SU-DHL-6 (cell line): ENCODE measurements at regions not wholly inside any gene's neighbourhood (a gene's known extent, or its start where the extent isn't known, plus 50 kb on each side); places are given as distances from the start of the nearest gene placed in this dataset.

Experiments
- CTCF ChIP-seq: fragments of 200-600 bp; sonication (generic); IDR thresholded peaks from one replicate; pipeline ENCODE4 v1.5.1; 2017; ENCODE audit warnings: antibody characterized with exemption, mild to moderate bottlenecking, low read length, moderate library complexity; ENCODE audit not compliant: insufficient read depth, poor library complexity, severe bottlenecking
- EZH2phosphoT487 ChIP-seq: fragments of 200-600 bp; sonication (generic), shearing (Covaris generic); conservative IDR thresholded peaks from 2 replicates; pipeline ENCODE4 v1.6.1; 2018; ENCODE audit warnings: mild to moderate bottlenecking, antibody characterized with exemption, low read length, moderate library complexity, mixed read lengths

GRCh38 chr4:179728305-179728704 lies 2286.1 kb upstream of the AGA start:
- TF ChIP-seq CTCF (no peak), EZH2phosphoT487 (no peak)
